NT2/D1 (cell line): ENCODE measurements at regions not wholly inside any gene's neighbourhood (a gene's known extent, or its start where the extent isn't known, plus 50 kb on each side); places are given as distances from the start of the nearest gene placed in this dataset.

Experiments used
- SUZ12 ChIP-seq: IDR thresholded peaks from 2 replicates; pipeline ENCODE4 v1.6.1; 2011; ENCODE audit not compliant: insufficient read length, insufficient read depth; ENCODE audit errors: extremely low read depth
- YY1 ChIP-seq: IDR thresholded peaks from 2 replicates; pipeline ENCODE4 v1.6.1; 2011; ENCODE audit not compliant: insufficient read length, insufficient read depth
- ZNF274 ChIP-seq: IDR thresholded peaks from 2 replicates; pipeline ENCODE4 v1.6.1; 2011; ENCODE audit warnings: mild to moderate bottlenecking, low read depth, low read length

- TF ChIP-seq ZNF274 (no peak), YY1 (no peak), SUZ12 (no peak)
Observed at GRCh38 chr11:32255841-32256240, 165.0 kb downstream of the RCN1 start.
